GM19468 (cell line): ENCODE measurements at regions not wholly inside any gene's neighbourhood (a gene's known extent, or its start where the extent isn't known, plus 50 kb on each side); places are given as distances from the start of the nearest gene placed in this dataset.

Experiments used
- ATAC-seq: cut with Tn5 transposase; IDR thresholded peaks from one replicate; pipeline ENCODE4 v1.9.1; 2021; ENCODE audit warnings: mild to moderate bottlenecking, moderate library complexity, moderate number of reproducible peaks; ENCODE audit not compliant: unreplicated experiment; ENCODE audit errors: extremely low read depth

GRCh38 chr1:60423146-60423780 is 349.7 kb upstream of the C1orf87 start:
- ATAC-seq = no peak

DNA sequence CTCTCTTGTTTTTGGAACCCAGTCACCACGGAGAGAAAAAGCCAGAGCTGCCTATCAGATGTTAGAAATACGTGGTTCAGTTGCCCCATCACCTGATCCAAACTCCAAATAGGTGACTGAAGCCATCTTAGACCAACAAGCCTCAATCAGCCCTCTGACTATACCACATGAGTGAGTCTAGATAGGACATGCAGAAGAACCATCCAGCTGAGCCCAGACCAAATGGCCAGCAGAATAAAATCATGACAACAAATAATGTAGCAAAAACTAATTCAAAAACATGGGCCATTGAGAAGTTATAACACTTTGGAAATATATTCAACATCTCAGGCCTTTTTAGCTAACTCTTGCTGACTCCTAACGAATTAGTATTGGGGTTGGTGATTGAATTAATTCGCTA is 348.4 kb upstream of the C1orf87 start:
- no peak for ATAC-seq

DNA sequence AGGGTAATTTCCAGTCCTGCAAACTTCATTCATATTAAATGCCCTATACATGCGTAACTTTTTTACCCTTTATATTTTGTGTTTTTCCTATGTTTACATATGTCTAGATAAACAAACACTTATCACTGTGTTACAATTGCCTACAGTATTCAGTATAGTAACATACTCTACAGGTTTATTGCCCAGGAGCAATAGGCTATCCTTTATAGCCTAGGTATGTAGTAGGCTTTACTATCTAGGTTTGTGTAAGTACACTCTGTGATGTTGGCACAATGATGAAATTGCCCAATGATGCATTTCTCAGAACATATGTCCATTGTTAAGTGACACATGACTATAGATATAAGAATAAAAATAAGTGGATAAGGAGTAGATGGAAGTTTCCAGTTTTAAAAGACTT is 345.5 kb upstream of the C1orf87 start:
- no peak for ATAC-seq

- ATAC-seq = no peak
Observed at GRCh38 chr1:60415696-60416095, 342.1 kb upstream of the C1orf87 start.

- ATAC-seq = no peak
Observed at GRCh38 chr1:60413091-60413490, 339.5 kb upstream of the C1orf87 start.

DNA sequence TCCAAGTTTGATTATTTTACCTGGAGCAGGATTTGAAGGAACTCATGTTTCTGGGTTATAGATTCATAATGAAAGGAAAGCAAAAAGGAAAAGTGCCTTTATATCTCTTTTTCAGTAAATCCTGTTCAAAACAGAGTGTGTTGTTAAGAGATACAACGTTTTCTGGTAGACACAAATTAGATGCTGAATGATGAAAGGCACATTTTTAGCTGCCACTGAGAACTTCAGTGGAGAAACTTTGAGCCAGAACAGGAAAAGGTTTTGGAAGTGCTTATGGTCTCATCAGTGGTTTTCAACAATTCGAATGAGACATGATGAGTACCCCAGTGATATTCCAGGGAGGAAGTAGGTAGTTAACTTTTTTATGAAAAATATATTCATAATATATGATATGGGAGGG is 338.0 kb upstream of the C1orf87 start:
- no peak for ATAC-seq

- ATAC-seq = no peak
Observed at GRCh38 chr1:60402816-60403215, 329.2 kb upstream of the C1orf87 start.

DNA sequence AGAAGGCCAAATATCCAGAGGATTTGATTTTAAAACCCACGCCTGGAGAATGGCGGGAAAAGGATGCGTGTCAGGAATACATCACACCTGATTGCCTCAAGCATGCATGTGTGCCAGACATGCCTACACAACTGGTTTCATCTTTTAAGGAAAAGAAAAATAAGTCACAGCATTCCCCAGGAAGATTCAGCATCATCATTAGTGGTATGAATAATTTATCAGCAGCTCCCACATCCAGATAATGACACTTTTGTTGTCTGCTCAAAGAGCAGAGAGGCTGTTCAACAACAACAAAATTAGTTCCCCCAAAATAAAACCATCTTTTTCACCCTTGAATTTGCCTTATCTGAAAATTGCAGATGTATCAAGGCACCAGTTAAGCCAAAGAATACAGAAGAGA is 328.6 kb upstream of the C1orf87 start:
- ATAC-seq = no peak

DNA sequence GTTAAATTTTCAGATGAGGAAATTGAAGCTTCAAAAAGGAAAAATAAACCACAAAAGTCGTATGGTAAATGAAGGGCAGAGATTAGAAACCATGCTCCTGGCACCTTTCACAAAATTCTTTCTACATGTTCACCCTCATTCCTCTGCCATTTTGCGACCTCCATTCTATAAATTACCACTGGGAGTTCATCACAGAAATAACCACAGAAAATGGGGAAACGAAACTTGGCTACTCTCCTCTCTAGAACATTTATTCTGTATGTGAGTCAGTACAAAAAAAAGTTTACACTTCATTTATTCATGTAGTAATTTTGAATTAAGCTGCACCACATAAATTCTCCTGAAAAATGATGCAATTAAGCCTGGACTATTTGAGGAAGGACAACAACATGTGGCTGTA is 320.9 kb upstream of the C1orf87 start:
- no peak for ATAC-seq

DNA sequence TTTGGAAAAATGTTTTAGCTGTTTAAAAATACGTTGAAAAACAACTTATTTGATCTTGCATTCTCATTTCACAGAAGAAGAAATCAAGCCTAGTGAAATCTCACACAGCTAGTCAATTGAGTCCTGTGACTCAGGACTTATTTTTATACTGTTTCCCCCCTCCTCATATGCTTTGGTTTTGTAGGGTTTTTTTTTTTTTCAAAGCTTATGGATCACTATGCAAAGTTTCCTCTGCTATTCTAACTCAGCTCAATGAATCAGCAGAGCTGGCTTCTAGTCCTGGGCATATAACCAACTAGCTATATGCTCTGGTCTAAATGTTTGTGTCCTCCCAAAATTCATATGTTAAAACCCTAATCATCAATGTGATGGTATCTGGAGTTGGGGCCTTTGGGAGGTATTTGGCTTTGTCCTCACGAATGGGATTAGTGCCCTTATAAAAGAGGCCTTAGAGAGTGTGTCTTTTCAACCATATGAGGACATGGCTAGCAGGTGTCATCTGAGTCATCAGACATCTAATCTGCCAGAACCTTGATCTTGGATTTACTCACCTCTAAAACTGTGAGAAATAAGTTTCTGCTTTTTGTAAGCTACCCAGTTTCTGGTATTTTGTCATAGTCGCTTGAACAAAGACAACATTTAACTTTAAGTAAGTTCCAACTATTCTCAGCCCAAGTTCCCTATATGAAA is 317.2 kb upstream of the C1orf87 start:
- ATAC-seq = peak; percentile 67

- ATAC-seq = no peak
Observed at GRCh38 chr1:60388092-60388987, 314.8 kb upstream of the C1orf87 start.

GRCh38 chr1:60387175-60387574 is 313.6 kb upstream of the C1orf87 start:
- no peak for ATAC-seq

- ATAC-seq = no peak
Observed at GRCh38 chr1:60386249-60386648, 312.7 kb upstream of the C1orf87 start.

DNA sequence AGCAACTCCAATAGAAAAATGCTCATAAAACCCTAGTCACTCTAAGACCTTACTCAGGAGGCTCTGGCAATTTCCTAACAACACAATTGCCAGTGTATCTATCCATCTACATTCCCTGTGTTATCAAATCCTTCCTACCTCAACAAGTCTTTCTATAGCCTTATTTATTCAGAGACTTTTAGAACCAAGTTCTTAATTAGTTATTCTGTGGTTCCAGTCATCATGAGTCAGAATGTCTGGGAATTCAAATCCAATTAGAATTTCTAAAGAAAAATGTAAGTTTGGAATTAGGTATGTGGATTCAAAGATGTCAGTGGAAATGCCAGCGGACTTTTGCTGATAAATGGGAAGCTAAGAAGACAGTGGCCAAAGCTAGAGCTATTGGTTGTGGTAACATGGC is 302.6 kb upstream of the C1orf87 start:
- ATAC-seq = no peak

DNA sequence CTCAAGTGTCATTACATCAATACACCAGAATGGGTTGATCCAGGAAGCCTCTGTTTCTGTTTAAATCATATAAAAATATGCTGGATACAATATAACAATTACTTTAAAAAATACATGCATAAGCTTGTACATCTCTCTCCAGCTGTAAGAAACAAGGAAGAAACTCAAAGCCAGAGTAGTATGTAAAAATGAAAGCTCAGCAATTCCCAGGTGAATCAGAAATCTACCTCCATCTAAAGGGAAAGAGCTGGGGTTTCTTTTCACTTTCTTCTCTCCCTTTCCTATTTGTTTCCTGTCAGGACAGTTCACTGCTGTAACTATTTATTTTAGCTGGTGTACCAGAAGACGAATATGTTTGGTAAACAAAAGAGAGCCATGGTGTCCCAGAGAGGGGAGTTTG is 301.0 kb upstream of the C1orf87 start:
- no peak for ATAC-seq

- no peak for ATAC-seq
Observed at GRCh38 chr1:60367532-60367931, 294.0 kb upstream of the C1orf87 start.

DNA sequence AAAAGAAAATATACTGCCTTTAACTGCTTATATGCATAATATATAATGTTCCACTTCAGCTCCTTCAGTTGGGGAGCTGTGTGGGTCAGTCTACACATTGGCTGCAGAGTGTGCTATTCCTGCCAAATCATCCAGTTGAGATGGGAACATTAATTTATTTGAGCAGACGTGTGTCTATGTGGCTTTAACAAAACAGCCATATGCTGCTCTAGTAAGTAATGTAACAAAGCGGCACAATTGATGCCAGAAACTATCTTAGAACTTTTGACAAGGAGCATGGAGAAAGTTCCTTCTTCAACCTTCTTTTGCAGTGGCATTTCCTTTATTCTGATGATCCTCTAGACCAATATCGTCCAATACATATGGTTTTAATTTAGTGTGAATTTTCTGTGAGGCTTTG is 285.9 kb upstream of the C1orf87 start:
- ATAC-seq = no peak

DNA sequence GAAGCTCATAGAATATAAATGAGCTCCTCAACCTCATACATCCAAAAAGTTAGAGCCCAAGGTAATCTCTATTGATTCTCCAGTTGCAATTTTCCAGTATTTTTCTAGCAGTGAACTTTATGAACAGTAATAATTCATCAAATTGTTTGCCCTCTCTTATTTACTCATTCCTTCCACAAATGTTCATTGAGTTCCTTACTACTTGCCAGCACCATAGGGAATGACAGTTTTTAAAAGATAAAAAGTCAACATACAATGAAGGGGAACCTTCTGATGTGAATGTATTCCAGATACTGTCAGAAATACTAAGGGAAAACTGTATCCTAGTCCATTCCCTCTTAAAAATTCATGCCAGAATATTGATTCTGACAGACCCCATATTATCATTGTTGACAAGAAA is 277.0 kb upstream of the C1orf87 start:
- no peak for ATAC-seq

- ATAC-seq = no peak
Observed at GRCh38 chr1:60348884-60349283, 275.3 kb upstream of the C1orf87 start.

DNA sequence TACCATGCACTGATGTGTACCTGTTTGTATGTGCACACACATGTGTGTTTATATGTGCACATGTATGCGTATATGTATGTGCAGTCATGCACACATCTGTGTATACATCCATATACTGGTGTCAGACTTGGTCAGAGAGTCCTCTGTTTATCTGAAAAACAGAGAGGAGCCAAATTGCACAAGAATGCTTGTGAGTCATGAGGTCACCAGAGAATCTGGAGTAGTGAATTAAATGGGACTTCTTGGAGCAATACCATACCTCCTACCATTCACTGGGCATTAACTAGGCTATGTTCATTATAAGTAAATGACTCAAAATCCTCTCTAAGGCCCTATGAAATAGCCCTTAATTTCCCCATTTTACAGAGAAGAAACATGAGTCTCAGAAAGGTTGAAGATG is 272.1 kb upstream of the C1orf87 start:
- ATAC-seq = no peak

DNA sequence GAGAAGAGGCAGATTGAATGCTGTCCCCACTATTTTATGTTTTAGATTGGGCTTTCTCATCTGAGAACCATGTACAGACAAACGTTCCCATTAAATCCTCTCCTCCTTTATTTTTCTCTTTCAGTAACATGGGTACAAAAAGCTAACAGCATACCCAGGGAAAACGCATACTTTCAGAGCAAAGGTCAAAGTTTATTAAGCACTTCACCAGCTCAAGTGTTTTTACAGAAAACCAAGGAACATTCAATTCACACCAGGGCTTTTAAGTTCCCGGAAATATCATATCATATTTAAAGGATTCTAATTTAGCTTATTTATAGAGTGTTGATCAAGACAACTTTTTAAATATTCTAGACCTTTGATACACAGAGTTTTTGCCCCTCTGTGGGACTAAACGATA is 271.5 kb upstream of the C1orf87 start:
- no peak for ATAC-seq
